ENCODE measurements at regions not wholly inside any gene's neighbourhood (a gene's known extent, or its start where the extent isn't known, plus 50 kb on each side); places are given as distances from the start of the nearest gene placed in this dataset.

- TF ChIP-seq TCF7 (IDR thresholded peaks at IDR 0.05; ENCODE audit: borderline replicate concordance), result no peak
- no peak for TF ChIP-seq RBBP5 (conservative IDR thresholded peaks at IDR 0.05)
- TF ChIP-seq RUNX3 (IDR thresholded peaks at IDR 0.05; ENCODE audit: low read length), result no peak
- TF ChIP-seq RFX5 (IDR thresholded peaks at IDR 0.05; ENCODE audit: low read depth, low read length), result no peak
- no peak for TF ChIP-seq FOS (IDR thresholded peaks at IDR 0.05; ENCODE audit: borderline replicate concordance, extremely low read depth, insufficient read length)
- TF ChIP-seq, protein P1, sequence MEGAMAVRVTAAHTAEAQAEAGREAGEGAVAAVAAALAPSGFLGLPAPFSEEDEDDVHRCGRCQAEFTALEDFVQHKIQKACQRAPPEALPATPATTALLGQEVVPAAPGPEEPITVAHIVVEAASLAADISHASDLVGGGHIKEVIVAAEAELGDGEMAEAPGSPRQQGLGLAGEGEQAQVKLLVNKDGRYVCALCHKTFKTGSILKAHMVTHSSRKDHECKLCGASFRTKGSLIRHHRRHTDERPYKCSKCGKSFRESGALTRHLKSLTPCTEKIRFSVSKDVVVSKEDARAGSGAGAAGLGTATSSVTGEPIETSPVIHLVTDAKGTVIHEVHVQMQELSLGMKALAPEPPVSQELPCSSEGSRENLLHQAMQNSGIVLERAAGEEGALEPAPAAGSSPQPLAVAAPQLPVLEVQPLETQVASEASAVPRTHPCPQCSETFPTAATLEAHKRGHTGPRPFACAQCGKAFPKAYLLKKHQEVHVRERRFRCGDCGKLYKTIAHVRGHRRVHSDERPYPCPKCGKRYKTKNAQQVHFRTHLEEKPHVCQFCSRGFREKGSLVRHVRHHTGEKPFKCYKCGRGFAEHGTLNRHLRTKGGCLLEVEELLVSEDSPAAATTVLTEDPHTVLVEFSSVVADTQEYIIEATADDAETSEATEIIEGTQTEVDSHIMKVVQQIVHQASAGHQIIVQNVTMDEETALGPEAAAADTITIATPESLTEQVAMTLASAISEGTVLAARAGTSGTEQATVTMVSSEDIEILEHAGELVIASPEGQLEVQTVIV (IDR thresholded peaks at IDR 0.05; ENCODE audit: borderline replicate concordance, partially characterized antibody), result no peak
- no peak for TF ChIP-seq HDGF (IDR thresholded peaks at IDR 0.05)
- no peak for TF ChIP-seq ESRRA (IDR thresholded peaks at IDR 0.05; ENCODE audit: low read length)
- no peak for TF ChIP-seq KLF5 (IDR thresholded peaks at IDR 0.05; ENCODE audit: partially characterized antibody)
- no peak for TF ChIP-seq ZNF687 (IDR thresholded peaks at IDR 0.05)
Observed at GRCh38 chr10:46215426-46215825, 71.4 kb upstream of the ANTXRL start (continued).
